HCT116 (cell line): ENCODE measurements at regions not wholly inside any gene's neighbourhood (a gene's known extent, or its start where the extent isn't known, plus 50 kb on each side); places are given as distances from the start of the nearest gene placed in this dataset.

Experiments used
- ATAC-seq: fragments of 200-7000 bp; cut with Tn5 transposase; 2 replicates; pipeline ENCODE4 v1.9.1; 2020; ENCODE audit warnings: mild to moderate bottlenecking, moderate library complexity
- BruUV-seq: library from RNA; stranded (reverse); fragments of 400-500 nt; replicated peaks from 2 replicates; lab custom pipeline; 2021; lab: Mats Ljungman, UMichigan
- CTCF ChIA-PET: fragments of 300-600 bp; sonication (Branson Sonifier 250); formaldehyde crosslinking; loops from one replicate; lab custom pipeline; 2021; ENCODE audit warnings: antibody characterized with exemption; lab: Charles Lee
- POLR2A ChIA-PET: fragments of 300-600, 350-600 bp; sonication (Branson Sonifier 250); formaldehyde crosslinking; loops from one replicate; lab custom pipeline; 2021; ENCODE audit warnings: antibody characterized with exemption; lab: Charles Lee
- RAD21 ChIA-PET, 2 experiments: fragments of 300-600 bp; sonication (Branson Sonifier 250); formaldehyde crosslinking; loops; one replicate each; lab custom pipeline; 2023; ENCODE audit warnings: low total read pairs in 2 of 2; ENCODE audit not compliant: uncharacterized antibody in 2 of 2, unreplicated experiment in 2 of 2, low non-redundant PET in 1 of 2; lab: Charles Lee
- DNase-seq: peaks from one replicate; pipeline ENCODE4 v3.0.0-alpha.2; 2010; ENCODE audit warnings: low read depth, low spot score
- H2AFZ ChIP-seq: fragments of 200-600 bp; shearing (Covaris generic), sonication (generic); 2 replicates; pipeline ENCODE4 v1.6.1; 2017; ENCODE audit warnings: low read depth, mixed run types, mixed read lengths, antibody characterized with exemption, low read length; ENCODE audit not compliant: poor library complexity, severe bottlenecking
- H3K27ac ChIP-seq: 2 replicates; pipeline ENCODE4 v1.5.1; 2012; ENCODE audit warnings: low read depth, low read length
- H3K27me3 ChIP-seq: fragments of 200-600 bp; sonication (generic); 2 replicates; pipeline ENCODE4 v1.6.1; 2016; ENCODE audit warnings: mixed run types, low read length, mixed read lengths; ENCODE audit not compliant: insufficient read depth
- H3K36me3 ChIP-seq, 2 experiments: fragments of 200-500 bp in 1 of 2; fragments of 200-600 bp in 1 of 2; sonication (Bioruptor generic) in 1 of 2; sonication (generic) in 1 of 2; 2 replicates each; pipeline versions ENCODE4 v1.5.1 to v1.6.1; 2014 to 2016; ENCODE audit warnings: low read length in 2 of 2, inconsistent platforms in 1 of 2, mixed read lengths in 1 of 2, mixed run types in 1 of 2; ENCODE audit not compliant: insufficient read depth in 2 of 2, control insufficient read depth in 1 of 2
- H3K4me1 ChIP-seq, 2 experiments: fragments of 200-600 bp in 1 of 2; sonication (generic) in 1 of 2; 2 replicates each; pipeline versions ENCODE4 v1.5.1 to v1.6.1; 2012 to 2017; ENCODE audit warnings: low read length in 2 of 2, inconsistent platforms in 1 of 2, mild to moderate bottlenecking in 1 of 2, mixed read lengths in 1 of 2, mixed run types in 1 of 2, moderate library complexity in 1 of 2; ENCODE audit not compliant: insufficient read depth in 2 of 2, control insufficient read depth in 1 of 2
- H3K4me2 ChIP-seq: fragments of 200-600 bp; sonication (generic); 2 replicates; pipeline ENCODE4 v1.6.1; 2017; ENCODE audit warnings: mixed run types, low read length, mixed read lengths
- H3K4me3 ChIP-seq, 2 experiments: fragments of 200-600 bp in 1 of 2; sonication (generic) in 1 of 2; replicated peaks in 1 of 2; 2 replicates each; pipeline ENCODE4 v1.5.1; 2011 to 2016; ENCODE audit warnings: low read length in 2 of 2, control low read depth in 1 of 2, low read depth in 1 of 2, mild to moderate bottlenecking in 1 of 2, mixed read lengths in 1 of 2, mixed run types in 1 of 2
- H3K79me2 ChIP-seq: fragments of 200-600 bp; sonication (generic); 2 replicates; pipeline ENCODE4 v1.6.1; 2017; ENCODE audit warnings: mild to moderate bottlenecking, mixed run types, low read length, moderate library complexity, mixed read lengths; ENCODE audit not compliant: insufficient read depth
- H3K9ac ChIP-seq: fragments of 200-600 bp; sonication (generic); 2 replicates; pipeline ENCODE4 v1.6.1; 2016; ENCODE audit warnings: low read length, mixed read lengths
- H3K9me2 ChIP-seq: fragments of 200-600 bp; sonication (generic), shearing (Covaris generic); 2 replicates; pipeline ENCODE4 v1.6.1; 2017; ENCODE audit warnings: mixed run types, mild to moderate bottlenecking, moderate library complexity; ENCODE audit not compliant: insufficient read depth
- H3K9me3 ChIP-seq, 2 experiments: fragments of 200-500 bp in 1 of 2; fragments of 200-600 bp in 1 of 2; sonication (Bioruptor generic) in 1 of 2; sonication (generic) in 1 of 2; 2 replicates each; pipeline ENCODE4 v1.6.1; 2014 to 2017; ENCODE audit warnings: low read length in 2 of 2, mixed read lengths in 2 of 2, inconsistent platforms in 1 of 2, low read depth in 1 of 2, mild to moderate bottlenecking in 1 of 2, mixed run types in 1 of 2, moderate library complexity in 1 of 2; ENCODE audit not compliant: control insufficient read depth in 1 of 2, insufficient read depth in 1 of 2
- H4K20me1 ChIP-seq: fragments of 200-600 bp; sonication (generic), shearing (Covaris generic); 2 replicates; pipeline ENCODE4 v1.6.1; 2017; ENCODE audit warnings: mixed run types, mild to moderate bottlenecking, moderate library complexity; ENCODE audit not compliant: insufficient read depth
- CBX3 ChIP-seq: IDR thresholded peaks from 2 replicates; pipeline ENCODE4 v1.6.1; 2012; ENCODE audit warnings: low read depth
- CEBPB ChIP-seq: IDR thresholded peaks from 2 replicates; pipeline ENCODE4 v1.6.1; 2012; ENCODE audit warnings: low read depth
- CTCF ChIP-seq, 3 experiments: fragments of 200-600 bp in 1 of 3; sonication (generic) in 1 of 3; IDR thresholded peaks in 2 of 3; conservative IDR thresholded peaks in 1 of 3; 2 replicates each; pipeline ENCODE4 v1.5.1; 2012 to 2017; ENCODE audit warnings: low read depth in 2 of 3, low read length in 2 of 3, antibody characterized with exemption in 1 of 3, borderline replicate concordance in 1 of 3, control low read depth in 1 of 3, mild to moderate bottlenecking in 1 of 3, mixed read lengths in 1 of 3, mixed run types in 1 of 3, moderate library complexity in 1 of 3; ENCODE audit not compliant: insufficient read depth in 1 of 3
- EGR1 ChIP-seq: IDR thresholded peaks from 2 replicates; pipeline ENCODE4 v1.6.1; 2012; ENCODE audit warnings: low read depth
- EZH2 ChIP-seq: fragments of 200-600 bp; sonication (generic); IDR thresholded peaks from 2 replicates; pipeline ENCODE4 v1.6.1; 2017; ENCODE audit warnings: antibody characterized with exemption, mixed run types
- RAD21 ChIP-seq: IDR thresholded peaks from 2 replicates; pipeline ENCODE4 v1.6.1; 2012; ENCODE audit warnings: low read depth, mild to moderate bottlenecking
- REST ChIP-seq: IDR thresholded peaks from 2 replicates; pipeline ENCODE4 v1.6.1; 2012; ENCODE audit warnings: low read depth
- SIN3A ChIP-seq: IDR thresholded peaks from 2 replicates; pipeline ENCODE4 v1.6.1; 2012; ENCODE audit warnings: low read depth
- SP1 ChIP-seq: IDR thresholded peaks from 2 replicates; pipeline ENCODE4 v1.6.1; 2012; ENCODE audit warnings: low read depth
- SRF ChIP-seq: IDR thresholded peaks from 2 replicates; pipeline ENCODE4 v1.6.1; 2012; ENCODE audit warnings: low read depth
- TCF7L2 ChIP-seq: IDR thresholded peaks from 2 replicates; pipeline ENCODE4 v1.7.0; 2011; ENCODE audit warnings: borderline replicate concordance, inconsistent platforms; ENCODE audit not compliant: insufficient read depth, insufficient read length; ENCODE audit errors: extremely low read depth
- YY1 ChIP-seq: IDR thresholded peaks from 2 replicates; pipeline ENCODE4 v1.6.1; 2011; ENCODE audit warnings: low read length, low read depth, moderate library complexity, mild to moderate bottlenecking; ENCODE audit not compliant: insufficient replicate concordance; ENCODE audit errors: extremely low read depth
- ZBTB33 ChIP-seq: IDR thresholded peaks from 2 replicates; pipeline ENCODE4 v1.6.1; 2011; ENCODE audit warnings: mild to moderate bottlenecking, low read length, moderate library complexity; ENCODE audit not compliant: insufficient replicate concordance; ENCODE audit errors: extremely low read depth
- ZFX ChIP-seq: fragments of 450-650 bp; IDR thresholded peaks from 2 replicates; pipeline ENCODE4 v1.6.1; 2017
- ZNF274 ChIP-seq: fragments of 200-500 bp; sonication (Bioruptor generic); IDR thresholded peaks from 2 replicates; pipeline ENCODE4 v1.6.1; 2014; ENCODE audit warnings: mild to moderate bottlenecking, low read depth, low read length, inconsistent platforms
- intact Hi-C: fragments of 100-400 bp; cut with micrococcal nuclease; formaldehyde crosslinking; loops from 2 replicates; pipeline ENCODE4 v1.10.0; 2022
- TF ChIP-seq, protein P1 (sequence below): IDR thresholded peaks from 2 replicates; pipeline ENCODE4 v1.6.1; 2012
- TF ChIP-seq, protein P2 (sequence below): IDR thresholded peaks from 2 replicates; pipeline ENCODE4 v1.6.1; 2012

DNA sequence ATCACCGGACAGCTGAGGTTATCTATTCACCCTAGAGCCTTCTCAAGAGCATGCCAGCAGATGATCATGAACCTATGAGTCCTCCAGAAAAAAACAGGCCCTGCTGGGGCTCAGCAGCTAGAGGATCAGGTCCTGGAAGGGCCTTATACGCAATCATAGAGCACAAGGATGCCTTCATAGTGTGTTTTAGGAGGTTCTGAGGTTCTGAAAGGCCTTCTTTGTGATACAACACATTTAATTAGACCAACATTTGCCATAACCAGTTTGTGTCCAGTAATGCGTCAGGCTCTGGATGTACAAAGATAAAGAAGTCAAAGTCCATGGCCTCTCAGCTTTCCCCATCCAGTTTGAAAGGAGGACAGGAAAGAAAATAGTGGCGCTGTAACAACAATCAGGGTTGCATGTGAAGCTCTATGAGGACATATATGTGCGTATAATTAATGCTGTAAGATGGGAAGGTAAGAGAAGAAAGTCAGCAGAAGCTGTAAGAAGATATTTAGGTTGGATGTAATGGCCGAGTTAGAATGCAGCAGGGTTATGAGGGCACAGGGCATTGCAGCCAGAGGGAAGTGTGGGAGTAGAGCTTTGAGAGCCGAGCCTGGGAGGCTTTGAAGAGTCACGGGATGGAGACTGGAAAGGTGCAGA lies 302.6 kb upstream of the TBL1XR1 start:
- DNase-seq (no peak), ATAC-seq (no peak)
- intact Hi-C loops = no loop called here
- Histone ChIP-seq H2AFZ (no peak overlapping the region), H4K20me1 (no peaks in the 10 kb centered on the region), H3K4me3 (no peak overlapping the region), H3K4me1 (0 out of 4 replicates have a peak, but pooled peaks cover 0 to 2% of the 10 kb centered on the region in 2 experiments), H3K79me2 (no peaks in the 10 kb centered on the region), H3K27ac (no peak overlapping the region), H3K9me2 (no peaks in the 10 kb centered on the region), H3K4me2 (no peak overlapping the region), H3K9ac (no peak overlapping the region), H3K9me3 (no peaks in the 10 kb centered on the region), H3K36me3 (no peaks in the 10 kb centered on the region), H3K27me3 (no peaks in the 10 kb centered on the region)
- no peak for TF ChIP-seq CBX3
- TF ChIP-seq SIN3A = no peak
- no peak for TF ChIP-seq YY1
- no peak for TF ChIP-seq ZBTB33
- TF ChIP-seq ZFX = no peak
- TF ChIP-seq CTCF (IDR thresholded peaks at IDR 0.05 in 2 of 3, conservative IDR thresholded peaks at IDR 0.05 in 1 of 3; ENCODE audit: borderline replicate concordance in 1 of 3, insufficient read depth in 1 of 3, low read depth in 2 of 3, low read length in 2 of 3) = no peak
- no peak for TF ChIP-seq EZH2
- no peak for TF ChIP-seq SRF
- TF ChIP-seq, protein P1, sequence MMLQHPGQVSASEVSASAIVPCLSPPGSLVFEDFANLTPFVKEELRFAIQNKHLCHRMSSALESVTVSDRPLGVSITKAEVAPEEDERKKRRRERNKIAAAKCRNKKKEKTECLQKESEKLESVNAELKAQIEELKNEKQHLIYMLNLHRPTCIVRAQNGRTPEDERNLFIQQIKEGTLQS = no peak
- TF ChIP-seq EGR1 = no peak
- TF ChIP-seq TCF7L2 = no peak
- no peak for TF ChIP-seq REST
- no peak for TF ChIP-seq CEBPB
- TF ChIP-seq, protein P2, sequence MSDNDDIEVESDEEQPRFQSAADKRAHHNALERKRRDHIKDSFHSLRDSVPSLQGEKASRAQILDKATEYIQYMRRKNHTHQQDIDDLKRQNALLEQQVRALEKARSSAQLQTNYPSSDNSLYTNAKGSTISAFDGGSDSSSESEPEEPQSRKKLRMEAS = no peak
- no peak for TF ChIP-seq SP1
- no peak for TF ChIP-seq RAD21
- no peak for TF ChIP-seq ZNF274
- ChIA-PET CTCF (no interaction called here), POLR2A (no interaction called here), RAD21 (no interaction called here)
- BruUV-seq = no TSS peak
